Activated T-cell treated with anti-CD3 and anti-CD28 coated beads, Interleukin-2, amount 50 U/mL, for 72 hours (primary cell): ENCODE measurements at regions not wholly inside any gene's neighbourhood (a gene's known extent, or its start where the extent isn't known, plus 50 kb on each side); places are given as distances from the start of the nearest gene placed in this dataset.
"Not testable (repeated sequence)": the region's sequence is repeated elsewhere in the genome, so short reads cannot be mapped to it uniquely, and the experiment has no call there.

Source experiments
- ATAC-seq, 2 donors: fragments of 150-1000 bp; cut with Tn5 transposase; replicated peaks in 1 of 2; 2 replicates each; pipeline ENCODE4 v1.10.0; 2021; ENCODE audit warnings: moderate library complexity in 2 of 2, mild to moderate bottlenecking in 1 of 2
- DNase-seq, 2 donors: peaks; one replicate each; pipeline ENCODE4 v3.0.0; 2021 to 2022; ENCODE audit warnings: mixed read lengths in 1 of 2
- H3K27ac Mint-ChIP-seq: one replicate; pipeline ENCODE4 v1.8.0; 2022; ENCODE audit warnings: mild to moderate bottlenecking, moderate library complexity, mixed read lengths
- H3K27me3 Mint-ChIP-seq: one replicate; pipeline ENCODE4 v1.8.0; 2022; ENCODE audit warnings: low read depth, mixed read lengths
- H3K36me3 Mint-ChIP-seq, 2 donors: one replicate each; pipeline ENCODE4 v1.8.0; 2022; ENCODE audit warnings: mixed read lengths in 2 of 2, mild to moderate bottlenecking in 1 of 2; ENCODE audit not compliant: insufficient read depth in 2 of 2
- H3K4me1 Mint-ChIP-seq: one replicate; pipeline ENCODE4 v1.8.0; 2022; ENCODE audit warnings: low read depth, mixed read lengths
- H3K4me3 Mint-ChIP-seq, 2 donors: one replicate each; pipeline ENCODE4 v1.8.0; 2022; ENCODE audit warnings: mild to moderate bottlenecking in 2 of 2, mixed read lengths in 2 of 2, moderate library complexity in 2 of 2
- H3K9me3 Mint-ChIP-seq, 2 donors: one replicate each; pipeline ENCODE4 v1.8.0; 2022; ENCODE audit warnings: mixed read lengths in 2 of 2

- H3K4me1 Mint-ChIP-seq, H3K36me3 Mint-ChIP-seq, H3K27ac Mint-ChIP-seq, DNase-seq, H3K4me3 Mint-ChIP-seq, ATAC-seq: not testable (repeated sequence)
- peaks cover 11 to 18% of the 10 kb centered on the region in 2 donors for H3K9me3 Mint-ChIP-seq
- peaks cover 24% of the 10 kb centered on the region for H3K27me3 Mint-ChIP-seq
Observed at GRCh38 chr15:29505535-29505934, 235.9 kb upstream of the NSMCE3 start.

DNA sequence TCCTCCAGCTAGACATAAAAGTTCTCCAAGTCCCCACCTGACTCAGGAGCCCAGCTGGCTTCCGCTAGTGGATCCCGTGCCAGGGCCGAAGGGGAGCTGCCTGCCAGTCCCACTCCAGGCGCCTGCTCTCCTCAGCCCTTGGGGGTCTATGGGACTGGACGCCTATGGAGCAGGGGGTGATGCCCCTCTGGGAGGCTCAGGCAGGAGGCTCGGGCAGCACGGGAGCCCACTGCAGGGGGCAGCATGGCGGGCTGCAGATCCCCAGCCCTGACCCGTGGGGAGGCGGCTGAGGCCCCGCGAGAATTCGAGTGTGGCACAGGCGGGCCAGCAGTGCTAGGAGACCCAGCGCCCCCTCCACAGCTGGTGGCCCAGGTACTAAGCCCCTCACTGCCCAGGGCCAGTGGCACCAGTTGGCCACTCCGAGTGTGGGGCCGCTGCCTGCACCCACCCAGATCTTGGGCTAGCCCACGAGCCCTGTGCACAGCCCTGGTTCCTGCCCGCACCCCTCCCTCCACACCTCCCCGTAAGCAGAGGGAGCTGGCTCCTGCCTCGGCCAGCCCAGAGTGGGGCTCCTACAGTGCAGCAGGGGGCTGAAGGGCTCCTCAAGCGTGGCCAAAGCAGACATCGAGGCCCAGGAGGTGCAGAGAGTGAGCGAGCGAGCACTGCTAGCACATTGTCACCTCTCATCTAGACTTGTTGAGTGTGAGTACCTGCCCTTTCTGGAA is 221.3 kb upstream of the NSMCE3 start:
- H3K4me3 Mint-ChIP-seq: no peak overlapping the region
- DNase-seq (no peak), ATAC-seq (no peak)
- no peak overlapping the region for H3K27ac Mint-ChIP-seq
- H3K36me3 Mint-ChIP-seq: no peaks in the 10 kb centered on the region
- no peaks in the 10 kb centered on the region for H3K27me3 Mint-ChIP-seq
- no peaks in the 10 kb centered on the region for H3K9me3 Mint-ChIP-seq
- H3K4me1 Mint-ChIP-seq: no peaks in the 10 kb centered on the region

DNA sequence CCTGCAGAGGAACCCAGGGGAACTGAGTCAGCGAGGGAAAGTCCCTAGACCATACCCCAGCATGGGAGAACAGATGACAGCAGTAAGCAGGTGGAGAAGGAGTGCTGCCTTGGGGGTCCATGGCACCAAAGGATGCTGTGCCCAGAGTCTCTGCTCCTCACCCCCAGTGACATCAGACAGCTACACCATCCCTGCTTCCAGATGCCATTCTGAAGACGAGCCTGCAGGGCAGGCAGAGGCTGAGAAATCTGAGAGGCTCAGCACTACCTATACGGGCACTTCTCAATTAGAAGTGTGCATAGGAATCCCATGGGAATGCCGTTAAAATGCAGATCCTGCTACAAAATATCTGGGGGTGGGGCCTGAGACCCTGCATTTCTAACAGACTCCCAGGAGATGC is 211.3 kb upstream of the NSMCE3 start:
- H3K27ac Mint-ChIP-seq: no peak overlapping the region
- H3K36me3 Mint-ChIP-seq: no peaks in the 10 kb centered on the region
- H3K4me1 Mint-ChIP-seq: no peaks in the 10 kb centered on the region
- H3K9me3 Mint-ChIP-seq: no peaks in the 10 kb centered on the region
- ATAC-seq (no peak), DNase-seq (no peak)
- no peak overlapping the region for H3K4me3 Mint-ChIP-seq
- peaks cover 9% of the 10 kb centered on the region for H3K27me3 Mint-ChIP-seq

DNA sequence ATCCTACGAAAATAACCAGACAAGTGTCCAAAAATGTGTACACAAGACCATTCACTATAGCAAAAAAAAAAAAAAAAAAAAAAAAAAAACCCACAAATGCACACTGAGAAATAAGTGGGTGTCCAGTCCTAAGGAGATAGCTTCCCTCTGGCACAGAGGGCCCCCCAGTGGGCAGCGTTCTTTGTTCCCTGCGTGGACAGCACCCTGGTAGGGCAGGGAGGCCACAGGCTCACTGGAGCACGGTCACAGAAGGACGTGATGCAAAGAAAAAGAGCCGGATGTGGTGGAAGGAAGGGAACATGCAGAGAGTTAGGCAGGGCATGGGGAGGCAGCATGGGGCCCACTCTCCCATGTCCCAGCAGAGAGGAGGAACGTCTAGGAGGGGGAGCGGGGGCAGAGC is 210.7 kb upstream of the NSMCE3 start:
- ATAC-seq (no peak), DNase-seq (no peak)
- Mint-ChIP-seq H3K4me3 (no peak overlapping the region), H3K4me1 (no peaks in the 10 kb centered on the region), H3K27ac (no peak overlapping the region), H3K36me3 (no peaks in the 10 kb centered on the region), H3K27me3 (peaks cover 9% of the 10 kb centered on the region), H3K9me3 (no peaks in the 10 kb centered on the region)

GRCh38 chr15:29477256-29477655 is 207.6 kb upstream of the NSMCE3 start:
- no peak for ATAC-seq
- Mint-ChIP-seq H3K9me3 (no peaks in the 10 kb centered on the region), H3K36me3 (no peaks in the 10 kb centered on the region)

DNA sequence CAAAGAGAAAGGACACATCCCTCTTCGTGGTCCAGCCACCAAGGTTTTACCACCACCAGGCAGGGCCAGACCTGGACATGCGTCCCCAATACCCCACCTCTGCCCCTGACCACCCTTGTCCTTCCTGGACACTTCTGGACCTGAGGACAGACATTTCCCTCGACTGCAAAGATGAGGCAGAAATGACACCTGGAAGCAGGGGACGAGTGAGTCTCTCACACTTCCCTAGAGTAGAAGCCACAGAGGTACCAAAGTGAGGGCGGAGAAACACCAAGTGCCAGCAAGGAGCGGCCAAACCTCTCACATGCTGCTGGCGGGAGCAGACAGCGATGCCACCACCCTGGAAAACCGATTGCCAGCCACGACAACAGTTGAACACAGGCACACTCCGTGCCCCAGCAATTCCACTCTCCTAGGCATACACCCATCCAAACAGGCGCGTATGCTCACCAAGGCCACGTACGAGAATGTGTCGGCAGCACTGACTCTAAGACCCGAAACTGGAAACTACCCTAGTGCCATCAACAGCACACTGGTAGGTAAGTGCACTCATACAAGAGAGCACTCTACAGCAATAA is 207.0 kb upstream of the NSMCE3 start:
- DNase-seq (no peak), ATAC-seq (no peak)
- Mint-ChIP-seq H3K9me3 (no peaks in the 10 kb centered on the region), H3K27me3 (peaks cover 9% of the 10 kb centered on the region), H3K4me1 (no peaks in the 10 kb centered on the region), H3K36me3 (no peaks in the 10 kb centered on the region), H3K4me3 (no peak overlapping the region), H3K27ac (no peak overlapping the region)

More at GRCh38 chr15:29477256-29477655, 207.6 kb upstream of the NSMCE3 start:
- Mint-ChIP-seq H3K4me1 (no peaks in the 10 kb centered on the region), H3K27ac (no peak overlapping the region), H3K4me3 (no peak overlapping the region), H3K27me3 (peaks cover 9% of the 10 kb centered on the region)
- no peak for DNase-seq

GRCh38 chr15:29475096-29475495 is 205.5 kb upstream of the NSMCE3 start:
- no peaks in the 10 kb centered on the region for H3K4me1 Mint-ChIP-seq
- peaks cover 9% of the 10 kb centered on the region for H3K27me3 Mint-ChIP-seq
- ATAC-seq (no peak), DNase-seq (no peak)
- H3K4me3 Mint-ChIP-seq: no peak overlapping the region
- H3K27ac Mint-ChIP-seq: no peak overlapping the region
- no peaks in the 10 kb centered on the region for H3K9me3 Mint-ChIP-seq
- H3K36me3 Mint-ChIP-seq: no peaks in the 10 kb centered on the region

- no peak overlapping the region for H3K4me3 Mint-ChIP-seq
- ATAC-seq (no peak), DNase-seq (no peak)
- H3K36me3 Mint-ChIP-seq: no peaks in the 10 kb centered on the region
- H3K27ac Mint-ChIP-seq: no peak overlapping the region
- H3K9me3 Mint-ChIP-seq: no peaks in the 10 kb centered on the region
- no peaks in the 10 kb centered on the region for H3K4me1 Mint-ChIP-seq
- H3K27me3 Mint-ChIP-seq: no peaks in the 10 kb centered on the region
Observed at GRCh38 chr15:29473621-29474105, 204.0 kb upstream of the NSMCE3 start.

GRCh38 chr15:29472901-29473445 is 203.4 kb upstream of the NSMCE3 start:
- Mint-ChIP-seq H3K9me3 (no peaks in the 10 kb centered on the region), H3K27me3 (no peaks in the 10 kb centered on the region), H3K36me3 (no peaks in the 10 kb centered on the region), H3K27ac (no peak overlapping the region), H3K4me3 (no peak overlapping the region), H3K4me1 (no peaks in the 10 kb centered on the region)
- DNase-seq (no peak), ATAC-seq (no peak)

GRCh38 chr15:29471757-29472156 is 202.1 kb upstream of the NSMCE3 start:
- ATAC-seq (no peak), DNase-seq (no peak)
- H3K9me3 Mint-ChIP-seq: no peaks in the 10 kb centered on the region
- no peak overlapping the region for H3K4me3 Mint-ChIP-seq
- H3K27ac Mint-ChIP-seq: no peak overlapping the region
- H3K4me1 Mint-ChIP-seq: no peaks in the 10 kb centered on the region
- H3K36me3 Mint-ChIP-seq: no peaks in the 10 kb centered on the region
- H3K27me3 Mint-ChIP-seq: no peaks in the 10 kb centered on the region

GRCh38 chr15:29471306-29471705 is 201.7 kb upstream of the NSMCE3 start:
- no peaks in the 10 kb centered on the region for H3K4me1 Mint-ChIP-seq
- H3K36me3 Mint-ChIP-seq: no peaks in the 10 kb centered on the region
- DNase-seq (no peak), ATAC-seq (no peak)
- H3K27me3 Mint-ChIP-seq: no peaks in the 10 kb centered on the region
- no peak overlapping the region for H3K27ac Mint-ChIP-seq
- no peaks in the 10 kb centered on the region for H3K9me3 Mint-ChIP-seq
- no peak overlapping the region for H3K4me3 Mint-ChIP-seq

- Mint-ChIP-seq H3K27ac (no peak overlapping the region), H3K4me1 (no peaks in the 10 kb centered on the region), H3K4me3 (no peak overlapping the region), H3K9me3 (no peaks in the 10 kb centered on the region), H3K27me3 (peaks cover 4% of the 10 kb centered on the region), H3K36me3 (no peaks in the 10 kb centered on the region)
- no peak for ATAC-seq
- DNase-seq: no peak
Observed at GRCh38 chr15:29470794-29471193, 201.2 kb upstream of the NSMCE3 start.

DNA sequence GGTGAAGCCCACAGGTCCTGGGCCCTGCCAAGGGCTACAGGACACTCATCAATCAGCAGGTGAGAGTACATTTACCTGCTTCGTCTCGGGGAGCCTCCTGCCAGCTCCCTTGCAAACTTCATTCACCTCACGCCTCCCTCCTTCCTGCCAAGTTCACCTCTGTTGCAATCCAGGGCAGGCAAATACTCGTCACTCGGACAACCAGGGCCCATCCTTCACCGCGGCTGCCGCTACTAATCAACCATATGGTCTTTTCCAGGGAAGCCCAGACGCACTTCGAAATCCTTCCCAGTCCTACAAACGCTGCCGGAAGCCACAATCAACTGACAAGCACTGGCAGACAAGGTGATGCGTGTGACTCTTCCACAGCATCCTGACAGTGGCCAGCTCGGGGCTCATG is 200.7 kb upstream of the NSMCE3 start:
- ATAC-seq (no peak), DNase-seq (no peak)
- Mint-ChIP-seq H3K27ac (no peak overlapping the region), H3K4me3 (no peak overlapping the region), H3K36me3 (no peaks in the 10 kb centered on the region), H3K4me1 (no peaks in the 10 kb centered on the region), H3K27me3 (peaks cover 5% of the 10 kb centered on the region), H3K9me3 (no peaks in the 10 kb centered on the region)

GRCh38 chr15:29468899-29469298 is 199.3 kb upstream of the NSMCE3 start:
- no peak for ATAC-seq
- no peaks in the 10 kb centered on the region for H3K9me3 Mint-ChIP-seq
- H3K4me3 Mint-ChIP-seq: no peak overlapping the region
- no peaks in the 10 kb centered on the region for H3K4me1 Mint-ChIP-seq
- H3K27me3 Mint-ChIP-seq: peaks cover 5% of the 10 kb centered on the region
- H3K27ac Mint-ChIP-seq: no peak overlapping the region
- H3K36me3 Mint-ChIP-seq: no peaks in the 10 kb centered on the region
- DNase-seq: no peak
